Mucosa of stomach (tissue), 1 donor: ENCODE measurements at regions not wholly inside any gene's neighbourhood (a gene's known extent, or its start where the extent isn't known, plus 50 kb on each side); places are given as distances from the start of the nearest gene placed in this dataset.

Experiments
- H3K27me3 ChIP-seq: one replicate; pipeline ENCODE4 v1.7.0; 2013; ENCODE audit warnings: mild to moderate bottlenecking, low read length; ENCODE audit not compliant: control insufficient read depth, insufficient read depth
- H3K36me3 ChIP-seq: one replicate; pipeline ENCODE4 v1.7.0; 2013; ENCODE audit warnings: low read length; ENCODE audit not compliant: control insufficient read depth, insufficient read depth
- H3K4me1 ChIP-seq: one replicate; pipeline ENCODE4 v1.7.0; 2013; ENCODE audit warnings: mild to moderate bottlenecking, low read length; ENCODE audit not compliant: control insufficient read depth, insufficient read depth
- H3K4me3 ChIP-seq: one replicate; pipeline ENCODE4 v1.7.0; 2013; ENCODE audit warnings: low read length
- H3K9ac ChIP-seq: one replicate; pipeline ENCODE4 v1.7.0; 2013; ENCODE audit warnings: mild to moderate bottlenecking, low read length, moderate library complexity
- H3K9me3 ChIP-seq: one replicate; pipeline ENCODE4 v1.7.0; 2013; ENCODE audit warnings: mild to moderate bottlenecking, low read length, moderate library complexity; ENCODE audit not compliant: control insufficient read depth
- donor health status: Pancreatic carcinoma.

DNA sequence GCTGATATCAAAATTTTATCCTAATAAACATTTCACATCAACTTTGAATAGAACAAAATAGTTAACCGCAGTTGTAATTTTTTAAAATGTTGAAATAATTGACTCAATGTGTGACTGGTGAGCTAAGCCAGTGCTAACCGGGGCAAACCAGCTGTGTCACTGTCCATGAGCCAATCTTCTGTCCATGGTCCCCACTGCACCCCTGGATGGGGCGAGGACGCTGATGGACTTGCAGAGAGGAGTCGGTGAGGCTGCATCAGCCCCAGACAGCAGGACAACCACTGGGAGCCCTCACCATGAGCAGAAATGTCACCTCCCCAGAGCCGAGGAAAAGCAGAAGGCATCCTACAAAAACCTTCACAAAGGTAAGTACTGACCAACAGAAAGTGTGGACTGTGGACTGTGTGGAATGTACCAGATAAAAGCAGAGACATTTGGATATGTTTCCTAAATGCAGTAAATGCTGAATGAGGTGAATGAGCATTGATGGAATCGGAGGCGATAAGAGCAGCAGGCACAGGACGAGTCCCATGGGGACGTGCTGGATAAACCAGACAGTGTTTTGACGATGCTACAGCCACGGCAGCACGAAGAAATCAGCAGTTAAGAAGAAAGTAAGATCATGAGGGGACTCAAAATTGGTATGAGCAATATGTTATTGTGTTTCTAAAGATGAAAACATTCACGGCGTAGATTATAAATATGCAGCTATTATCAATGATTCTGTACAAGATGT is 115.0 kb upstream of the BACE2 start:
- H3K4me3 ChIP-seq, result no peak overlapping the region
- H3K9me3 ChIP-seq, result no peaks in the 10 kb centered on the region
- H3K27me3 ChIP-seq, result no peaks in the 10 kb centered on the region
- no peak overlapping the region for H3K9ac ChIP-seq
- H3K36me3 ChIP-seq, result no peaks in the 10 kb centered on the region
- no peaks in the 10 kb centered on the region for H3K4me1 ChIP-seq

DNA sequence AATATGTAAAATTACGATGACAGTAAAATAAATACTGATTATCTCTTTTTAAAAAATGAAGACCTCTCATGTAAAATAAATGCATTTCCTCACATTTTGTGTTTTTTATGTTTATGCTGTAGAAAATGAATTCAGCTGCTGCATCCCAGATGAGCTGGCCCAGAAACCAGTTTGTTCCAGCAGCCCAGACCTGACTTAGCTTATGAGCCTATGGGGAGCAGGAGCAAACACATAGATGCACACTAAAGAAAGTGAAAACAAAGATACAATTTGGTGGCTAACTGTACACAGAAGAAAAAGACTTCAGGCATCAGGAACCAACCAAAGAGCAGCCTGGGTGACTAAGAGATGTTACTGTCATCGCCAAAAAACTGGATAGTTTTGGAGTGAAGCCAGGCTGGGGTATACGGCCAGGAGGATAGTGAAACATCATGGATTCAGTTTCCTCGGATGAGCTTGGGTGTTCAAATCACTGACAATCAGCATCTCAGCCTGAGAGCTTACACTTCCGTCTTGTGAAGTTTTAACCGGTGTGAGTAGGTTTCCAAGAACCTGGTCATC is 113.9 kb upstream of the BACE2 start:
- Histone ChIP-seq H3K4me3 (no peak overlapping the region), H3K27me3 (no peaks in the 10 kb centered on the region), H3K9ac (no peak overlapping the region), H3K9me3 (no peaks in the 10 kb centered on the region), H3K36me3 (no peaks in the 10 kb centered on the region), H3K4me1 (no peaks in the 10 kb centered on the region)

DNA sequence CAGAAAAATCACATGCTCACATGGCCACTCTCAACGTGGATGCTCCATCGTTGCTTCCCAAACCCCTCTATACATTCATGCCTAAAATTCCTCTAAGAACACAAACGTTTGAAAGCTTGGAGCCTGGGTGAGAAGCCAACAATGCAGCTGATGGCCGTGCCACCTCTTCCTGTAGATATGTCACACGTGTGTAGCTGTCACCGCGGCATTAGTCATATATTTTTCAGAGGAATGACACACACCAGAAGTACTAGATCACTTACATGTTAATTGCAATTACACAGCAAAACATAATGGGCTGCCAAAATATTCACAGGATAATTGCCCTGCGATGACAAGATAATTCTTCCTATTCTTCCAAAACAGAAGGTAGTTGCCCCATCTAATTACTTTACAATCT is 112.7 kb upstream of the BACE2 start:
- Histone ChIP-seq H3K4me1 (no peaks in the 10 kb centered on the region), H3K27me3 (peaks cover 9% of the 10 kb centered on the region), H3K9ac (no peak overlapping the region), H3K4me3 (no peak overlapping the region), H3K9me3 (no peaks in the 10 kb centered on the region), H3K36me3 (no peaks in the 10 kb centered on the region)

DNA sequence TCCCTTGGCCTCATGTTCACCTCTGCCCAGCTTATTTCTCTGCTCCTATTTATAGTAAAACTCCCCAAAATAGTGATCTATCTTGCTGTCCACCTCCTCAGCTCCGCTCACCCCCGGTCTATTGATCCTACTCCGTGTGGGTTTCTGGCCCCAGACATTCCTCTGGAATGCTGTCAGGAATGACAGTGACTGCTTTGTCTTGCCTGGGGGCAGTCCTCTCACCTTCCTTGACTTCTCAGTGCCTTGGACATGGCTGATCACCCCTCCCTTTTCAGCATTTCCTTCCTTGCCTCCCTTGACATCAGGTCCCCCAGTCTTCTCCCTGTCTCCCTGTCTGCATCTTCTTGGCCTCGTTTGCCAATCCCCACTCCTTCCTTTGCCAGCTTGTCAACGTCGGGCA is 108.1 kb upstream of the BACE2 start:
- Histone ChIP-seq H3K9me3 (no peaks in the 10 kb centered on the region), H3K36me3 (no peaks in the 10 kb centered on the region), H3K27me3 (peaks cover 9% of the 10 kb centered on the region), H3K4me1 (no peaks in the 10 kb centered on the region), H3K4me3 (no peak overlapping the region), H3K9ac (no peak overlapping the region)

DNA sequence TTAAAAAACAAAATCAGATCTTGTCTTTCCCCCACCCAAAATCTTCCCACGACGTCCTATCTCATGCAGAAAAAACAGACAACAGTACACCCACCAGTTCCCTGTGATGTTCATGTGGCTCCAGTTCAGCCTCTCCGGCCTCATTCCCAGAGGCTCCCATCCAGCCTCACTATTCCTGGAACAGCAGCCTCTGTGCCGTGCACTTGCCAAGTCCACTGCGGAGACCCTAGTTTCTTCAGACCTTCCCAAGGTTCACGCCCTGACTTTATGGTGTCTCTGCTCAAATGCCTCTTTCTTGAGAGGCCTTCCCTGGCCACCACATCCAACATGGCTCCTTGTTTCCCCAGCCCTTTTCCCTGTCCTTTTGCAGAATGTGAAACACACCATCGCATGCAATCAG is 106.3 kb upstream of the BACE2 start:
- Histone ChIP-seq H3K9me3 (no peaks in the 10 kb centered on the region), H3K27me3 (peaks cover 9% of the 10 kb centered on the region), H3K9ac (no peak overlapping the region)

DNA sequence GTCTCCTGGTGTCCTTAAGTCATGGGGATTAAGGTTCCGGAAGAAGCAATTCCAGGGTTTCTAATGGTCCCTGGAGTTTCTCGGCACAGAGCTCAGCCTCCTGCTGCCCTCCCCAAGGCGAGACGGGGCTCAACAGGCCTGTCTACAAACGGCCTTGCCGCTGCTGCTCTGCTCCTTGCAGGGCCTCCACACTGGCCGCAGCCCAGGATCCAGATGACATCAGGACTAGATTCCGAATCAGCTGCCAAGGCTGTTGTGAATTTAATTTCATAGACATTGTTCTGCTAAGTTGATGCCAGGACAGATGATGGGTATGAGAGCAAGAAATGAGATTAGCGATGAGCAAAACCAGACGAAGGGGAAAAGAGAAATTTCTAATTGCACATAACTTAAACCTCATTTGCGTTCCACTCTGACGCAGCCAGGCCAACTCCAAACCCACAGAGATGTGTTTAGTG is 103.6 kb upstream of the BACE2 start:
- H3K9me3 ChIP-seq, result no peaks in the 10 kb centered on the region
- no peak overlapping the region for H3K9ac ChIP-seq

More for the DNA sequence above, 106.3 kb upstream of the BACE2 start:
- H3K36me3 ChIP-seq, result no peaks in the 10 kb centered on the region
- no peak overlapping the region for H3K4me3 ChIP-seq
- H3K4me1 ChIP-seq, result no peaks in the 10 kb centered on the region

DNA sequence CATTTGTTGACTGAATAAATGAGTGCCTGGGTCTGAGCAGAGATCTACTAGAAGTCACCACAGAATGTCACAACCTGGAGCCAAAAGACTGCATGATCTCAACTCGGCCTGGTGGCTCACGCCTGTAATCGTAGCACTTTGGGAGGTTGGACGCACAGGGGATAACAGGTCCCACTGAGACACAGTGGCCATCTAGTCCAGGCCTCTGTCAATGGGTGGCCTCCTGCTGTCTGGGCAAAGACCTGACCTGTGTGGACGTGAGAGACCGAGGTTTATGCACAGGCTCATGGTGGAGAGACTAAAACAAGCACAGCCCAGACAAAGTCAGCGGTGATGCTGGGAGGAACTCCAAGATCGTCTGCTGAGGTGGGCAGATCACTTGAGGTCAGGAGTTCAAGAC is 103.0 kb upstream of the BACE2 start:
- no peak overlapping the region for H3K9ac ChIP-seq
- H3K9me3 ChIP-seq, result no peaks in the 10 kb centered on the region
- H3K4me1 ChIP-seq, result no peaks in the 10 kb centered on the region
- no peak overlapping the region for H3K4me3 ChIP-seq
- peaks cover 20% of the 10 kb centered on the region for H3K27me3 ChIP-seq
- no peaks in the 10 kb centered on the region for H3K36me3 ChIP-seq

More for the DNA sequence above, 103.6 kb upstream of the BACE2 start:
- peaks cover 26% of the 10 kb centered on the region for H3K27me3 ChIP-seq
- H3K4me3 ChIP-seq, result no peak overlapping the region
- no peaks in the 10 kb centered on the region for H3K36me3 ChIP-seq
- H3K4me1 ChIP-seq, result no peaks in the 10 kb centered on the region

DNA sequence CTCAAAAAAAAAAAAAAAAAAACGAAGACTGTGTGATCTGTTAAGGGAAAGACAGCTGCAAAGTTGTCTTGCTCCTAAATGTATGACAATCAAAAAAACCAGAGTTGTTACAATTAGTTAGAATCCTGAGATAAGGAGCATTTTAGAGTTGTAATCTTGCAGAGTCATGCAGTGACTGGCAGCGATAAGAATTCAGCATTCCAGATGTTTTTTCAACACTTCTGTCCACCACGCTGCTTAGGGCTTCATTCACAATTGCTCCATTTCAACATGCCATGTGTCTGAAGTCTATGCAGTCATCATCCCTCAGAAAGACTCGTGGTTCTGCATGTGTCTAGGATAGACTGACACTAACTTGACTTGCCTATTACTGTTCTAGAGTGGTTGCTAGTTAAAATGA is 102.4 kb upstream of the BACE2 start:
- Histone ChIP-seq H3K4me1 (no peaks in the 10 kb centered on the region), H3K9ac (no peak overlapping the region)

DNA sequence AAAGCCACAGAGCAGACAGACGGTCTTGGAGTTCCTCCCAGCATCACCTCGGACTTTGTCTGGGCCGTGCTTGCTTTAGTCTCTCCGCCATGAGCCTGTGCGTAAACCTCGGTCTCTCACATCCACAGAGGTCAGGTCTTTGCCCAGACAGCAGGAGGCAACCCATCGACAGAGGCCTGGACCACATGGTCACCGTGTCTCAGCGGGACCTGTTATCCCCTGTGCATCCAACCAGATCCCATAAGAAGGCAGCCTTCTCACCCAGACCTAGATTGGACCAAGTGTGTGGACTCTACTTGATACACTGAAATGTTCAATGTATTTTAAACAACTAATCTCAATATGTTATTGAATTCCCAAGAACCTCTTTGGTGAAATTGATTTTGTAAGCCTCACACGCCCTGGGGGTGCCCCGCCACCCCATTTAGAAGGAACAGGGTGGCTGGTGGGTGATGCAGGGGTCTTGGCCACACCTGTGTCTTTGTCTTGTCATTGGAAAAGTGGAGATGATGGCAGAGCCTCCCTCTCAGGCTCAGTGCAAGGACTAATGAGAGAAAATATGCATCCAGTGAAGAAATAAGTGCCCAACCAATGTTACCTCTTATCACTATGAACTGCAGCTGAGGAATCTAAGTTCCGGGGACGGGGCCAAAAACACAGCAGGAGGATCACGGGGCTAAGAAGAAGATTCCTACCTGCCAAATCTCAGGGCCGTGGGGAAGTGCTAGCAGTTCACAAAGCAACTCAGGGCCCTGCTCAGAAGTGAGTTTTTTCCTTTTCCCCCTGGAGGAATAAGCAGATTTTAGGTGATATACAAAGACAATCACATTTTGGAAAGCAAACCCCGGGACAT is 101.6 kb upstream of the BACE2 start:
- no peaks in the 10 kb centered on the region for H3K9me3 ChIP-seq
- H3K36me3 ChIP-seq, result no peaks in the 10 kb centered on the region
- H3K9ac ChIP-seq, result no peak overlapping the region
- no peak overlapping the region for H3K4me3 ChIP-seq
- H3K27me3 ChIP-seq, result peaks cover 16% of the 10 kb centered on the region
- no peaks in the 10 kb centered on the region for H3K4me1 ChIP-seq

More for the DNA sequence above, 102.4 kb upstream of the BACE2 start:
- H3K9me3 ChIP-seq, result no peaks in the 10 kb centered on the region
- no peaks in the 10 kb centered on the region for H3K36me3 ChIP-seq
- H3K27me3 ChIP-seq, result peaks cover 16% of the 10 kb centered on the region
- no peak overlapping the region for H3K4me3 ChIP-seq

DNA sequence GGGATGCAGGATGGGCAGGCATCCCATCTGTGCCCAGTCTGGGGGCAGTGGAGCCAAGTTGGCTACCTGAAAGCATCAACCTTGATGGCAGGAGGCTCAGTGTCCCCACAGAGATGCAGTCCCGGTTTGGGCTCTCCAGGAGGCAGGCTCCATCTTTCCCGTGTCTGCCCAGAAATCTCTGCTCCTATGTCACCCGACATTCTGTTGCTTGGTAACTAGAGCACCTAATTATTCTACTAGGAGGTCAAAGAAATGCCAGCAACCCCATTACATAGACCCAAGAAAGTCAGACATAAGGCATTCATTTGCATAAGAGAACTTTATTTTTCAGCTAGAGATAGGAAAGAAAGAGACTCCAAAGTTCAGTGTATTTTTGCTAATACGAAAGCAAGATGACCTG is 100.3 kb upstream of the BACE2 start:
- no peaks in the 10 kb centered on the region for H3K9me3 ChIP-seq
- H3K36me3 ChIP-seq, result no peaks in the 10 kb centered on the region
- H3K4me1 ChIP-seq, result no peaks in the 10 kb centered on the region
- peaks cover 16% of the 10 kb centered on the region for H3K27me3 ChIP-seq
- H3K9ac ChIP-seq, result no peak overlapping the region
- no peak overlapping the region for H3K4me3 ChIP-seq

DNA sequence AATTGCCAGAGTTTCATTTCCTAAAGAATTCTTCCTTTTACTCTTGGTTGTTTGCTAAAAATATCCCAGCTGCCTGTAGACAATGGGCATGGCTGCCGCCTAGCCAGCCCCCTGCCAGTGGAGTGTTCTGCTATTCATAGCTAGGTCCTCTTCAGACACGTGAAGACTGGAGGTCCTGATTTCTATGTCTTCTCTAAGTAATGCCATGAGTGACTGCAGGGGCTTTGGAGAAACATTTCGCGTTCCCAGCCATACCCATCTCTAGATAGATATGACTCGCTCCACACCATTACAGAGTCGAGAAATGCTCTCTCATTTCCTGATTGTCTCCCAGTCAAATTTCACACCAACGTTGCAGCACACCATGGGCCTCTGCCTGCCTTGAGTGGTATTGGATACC is 99.5 kb upstream of the BACE2 start:
- H3K9ac ChIP-seq, result peak overlapping the region; percentile 19
- H3K27me3 ChIP-seq, result peaks cover 16% of the 10 kb centered on the region
- H3K36me3 ChIP-seq, result no peaks in the 10 kb centered on the region
- H3K9me3 ChIP-seq, result no peaks in the 10 kb centered on the region
- H3K4me3 ChIP-seq, result no peak overlapping the region
- no peaks in the 10 kb centered on the region for H3K4me1 ChIP-seq
